ENCODE measurements at regions not wholly inside any gene's neighbourhood (a gene's known extent, or its start where the extent isn't known, plus 50 kb on each side); places are given as distances from the start of the nearest gene placed in this dataset.
A peak's percentile ranks its signal among the peaks of the same experiment; 100 is the strongest.
"Not testable (repeated sequence)": the region's sequence is repeated elsewhere in the genome, so short reads cannot be mapped to it uniquely, and the experiment has no call there.

DNA sequence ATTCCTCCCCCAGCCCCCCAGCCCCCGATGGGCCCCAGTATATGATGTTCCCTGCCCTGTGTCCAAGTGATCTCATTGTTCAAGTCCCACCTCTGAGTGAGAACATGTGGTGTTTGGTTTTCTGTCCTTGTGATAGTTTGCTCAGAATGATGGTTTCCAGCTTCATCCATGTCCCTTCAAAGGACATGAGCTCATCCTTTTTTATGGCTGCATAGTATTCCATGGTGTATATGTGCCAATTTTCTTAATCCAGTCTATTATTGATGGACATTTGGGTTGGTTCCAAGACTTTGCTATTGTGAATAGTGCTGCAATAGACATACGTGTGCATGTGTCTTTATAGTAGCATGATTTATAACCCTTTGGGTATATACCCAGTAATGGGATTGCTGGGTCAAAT, 495.3 kb downstream of the OMA1 start:
- not testable (repeated sequence) for DNase-seq

DNA sequence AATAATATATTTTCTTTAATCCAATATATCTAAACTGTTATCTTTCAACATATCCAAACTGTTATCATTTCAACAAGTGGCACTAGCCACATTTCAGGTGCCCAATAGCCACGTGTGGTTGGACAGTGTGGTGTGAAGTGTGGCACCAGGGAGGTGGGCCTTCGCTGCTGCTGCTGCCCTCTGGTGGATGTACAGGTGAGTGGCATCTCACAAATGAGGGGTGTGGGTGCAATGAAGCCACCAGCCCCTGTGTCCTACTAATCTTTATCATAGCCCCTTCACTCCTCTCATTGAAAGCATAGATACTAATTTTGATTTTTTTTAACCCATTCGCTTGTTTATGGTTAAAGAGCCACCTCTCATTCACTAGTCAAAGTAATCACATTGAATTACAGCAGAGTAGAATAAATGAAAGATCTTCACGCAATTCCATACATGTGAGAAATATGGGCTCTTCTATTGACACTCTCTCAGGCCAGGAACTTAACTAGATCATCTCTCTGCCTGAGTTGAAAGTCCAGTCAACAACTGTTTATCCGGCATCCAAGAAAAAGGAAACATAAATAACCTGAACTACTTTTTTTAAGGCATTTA, 499.2 kb downstream of the OMA1 start:
- peak; percentile 13 for DNase-seq

DNA sequence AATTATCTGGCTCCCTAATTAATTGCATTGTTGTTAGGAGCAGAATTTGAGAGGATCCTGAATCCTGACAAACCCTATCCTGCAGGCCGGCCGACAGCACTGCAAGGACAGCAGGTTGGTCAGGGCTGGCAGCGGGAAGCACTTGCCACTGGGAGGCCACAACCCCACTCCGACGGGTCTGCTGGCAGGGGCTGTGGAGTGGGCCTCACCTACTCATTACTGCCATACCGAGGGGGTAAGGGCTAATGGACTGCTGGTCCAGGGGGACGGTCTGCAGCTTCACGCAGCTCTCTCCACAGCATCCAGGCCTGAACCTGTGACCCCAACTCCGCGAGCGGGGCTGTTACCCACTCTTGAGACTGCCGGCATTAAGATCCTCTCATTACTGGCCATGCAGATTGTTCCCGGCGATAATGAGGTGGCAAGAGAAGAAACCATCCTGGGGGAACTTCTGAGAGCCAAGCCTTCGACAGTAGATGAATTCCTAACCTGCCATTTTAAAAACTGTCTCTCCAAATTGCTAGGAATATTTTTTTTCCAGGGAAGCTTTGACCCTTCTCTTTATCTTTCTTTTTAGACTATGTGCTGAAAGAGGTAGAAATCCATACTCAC, 501.3 kb downstream of the OMA1 start:
- no peak for DNase-seq

DNA sequence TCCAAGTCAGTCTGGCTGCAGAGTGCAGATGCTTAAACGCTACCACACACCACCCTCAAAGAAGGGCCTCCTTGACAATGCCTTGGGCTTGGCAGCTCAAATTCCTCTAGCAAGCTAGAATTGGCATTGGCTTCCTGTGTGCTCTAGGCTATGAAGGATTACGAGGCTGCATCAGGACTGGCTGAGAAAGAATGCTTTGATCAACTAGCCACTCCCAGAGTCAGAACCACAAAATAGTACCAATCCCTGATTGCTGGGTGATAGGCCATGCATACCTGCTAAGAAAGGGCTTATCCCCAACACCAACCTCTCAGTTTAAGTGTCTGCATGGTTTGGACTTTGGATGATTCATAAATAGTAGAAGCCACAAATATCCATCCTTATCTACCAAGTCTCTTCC, 504.9 kb downstream of the OMA1 start:
- DNase-seq = no peak

DNA sequence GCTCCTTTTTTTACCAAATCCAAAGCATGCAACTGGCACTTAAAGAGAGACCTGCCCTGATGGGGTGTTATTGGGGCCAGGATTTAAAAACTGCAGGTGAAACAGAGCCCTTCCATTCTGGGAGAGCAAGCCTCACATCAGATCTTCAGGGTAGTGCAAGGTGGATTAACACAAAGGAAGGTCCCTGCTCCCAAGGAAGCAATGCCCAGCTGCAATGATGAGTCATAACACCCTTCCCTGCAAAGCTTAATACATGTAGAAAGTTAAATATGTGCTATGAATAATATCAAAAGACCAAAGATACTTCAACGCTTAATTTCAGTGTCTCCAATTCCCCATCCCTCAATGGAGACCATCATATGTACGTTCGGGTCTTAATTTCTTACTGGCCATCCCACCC, 508.0 kb downstream of the OMA1 start:
- DNase-seq = no peak

DNA sequence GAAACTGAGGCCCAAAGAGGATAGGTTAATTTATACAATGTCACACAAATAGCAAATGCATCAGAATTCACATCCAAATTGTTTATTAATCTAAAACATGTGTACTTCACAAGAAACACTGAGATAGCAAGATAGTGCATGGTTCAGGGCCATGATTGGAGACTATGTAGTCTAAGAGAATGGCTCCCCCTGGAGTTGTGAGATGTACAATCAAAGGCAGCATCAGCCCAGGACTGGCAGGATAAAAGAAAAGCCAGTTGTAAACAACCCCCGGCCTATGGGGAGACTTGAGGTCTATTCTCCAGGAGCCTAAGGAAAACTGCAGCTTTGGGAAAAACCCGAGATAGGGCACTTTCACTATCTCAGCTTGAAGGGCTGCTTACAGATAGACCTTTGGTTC, 511.0 kb downstream of the OMA1 start:
- no peak for DNase-seq

DNA sequence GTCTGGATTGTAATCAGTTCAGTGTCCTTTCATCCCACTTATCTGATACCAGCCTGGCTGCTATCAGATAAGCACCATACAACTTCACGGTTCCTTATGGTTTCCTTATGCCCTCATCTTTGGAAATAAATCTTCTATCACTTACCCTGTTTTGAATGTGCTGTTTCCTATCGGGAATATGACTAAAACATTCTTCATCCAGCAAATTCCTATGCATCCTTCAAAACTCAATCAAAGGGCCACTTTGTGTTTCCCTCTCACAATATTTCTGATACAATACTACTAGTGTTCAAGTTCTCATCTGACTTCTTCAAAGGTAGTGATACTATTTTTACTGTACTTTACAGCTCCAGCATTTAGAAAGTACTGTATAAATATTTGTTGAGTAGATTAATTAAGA, 513.2 kb downstream of the OMA1 start:
- no peak for DNase-seq

DNA sequence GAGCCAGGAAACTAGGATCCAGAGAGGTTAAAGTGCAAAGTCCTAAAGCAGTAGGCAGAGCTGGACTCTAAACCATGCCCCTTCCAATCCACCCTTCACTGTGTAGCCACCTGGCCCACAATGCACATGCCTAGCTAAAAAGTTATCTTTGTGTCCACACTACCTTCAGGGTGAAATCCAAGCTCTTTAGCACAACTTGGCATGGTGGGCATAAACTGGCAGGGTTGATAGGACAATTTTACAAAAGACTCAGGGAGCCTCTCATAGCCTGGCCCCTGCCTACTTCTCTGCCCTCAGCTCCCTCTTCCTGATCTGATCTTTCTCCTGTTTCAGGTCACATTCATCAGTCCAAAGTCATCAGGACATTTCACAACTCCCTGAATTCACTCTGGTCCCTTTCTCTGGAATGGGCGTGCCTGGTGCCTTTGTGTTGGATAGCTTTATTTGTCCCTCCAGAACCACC, 513.9 kb downstream of the OMA1 start:
- DNase-seq = no peak

DNA sequence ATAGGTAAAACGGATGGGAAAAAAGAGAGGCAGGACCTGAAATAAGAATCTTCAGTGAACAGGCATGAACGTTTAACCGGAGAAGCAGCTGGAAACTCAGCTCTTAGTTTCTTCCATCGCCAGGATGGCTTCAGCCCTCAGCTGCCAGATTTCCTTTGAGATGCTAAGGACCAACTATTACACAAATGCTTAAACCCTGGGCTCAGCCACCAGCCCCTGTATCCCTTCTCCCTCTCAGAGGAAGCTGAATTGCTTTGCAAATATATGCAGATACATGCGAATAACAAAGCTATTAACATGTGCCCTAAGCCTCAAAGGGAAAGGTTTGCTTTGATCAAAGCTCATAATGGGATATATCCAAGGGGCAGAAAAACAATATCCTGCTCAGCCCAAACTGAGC, 515.1 kb downstream of the OMA1 start:
- no peak for DNase-seq

DNA sequence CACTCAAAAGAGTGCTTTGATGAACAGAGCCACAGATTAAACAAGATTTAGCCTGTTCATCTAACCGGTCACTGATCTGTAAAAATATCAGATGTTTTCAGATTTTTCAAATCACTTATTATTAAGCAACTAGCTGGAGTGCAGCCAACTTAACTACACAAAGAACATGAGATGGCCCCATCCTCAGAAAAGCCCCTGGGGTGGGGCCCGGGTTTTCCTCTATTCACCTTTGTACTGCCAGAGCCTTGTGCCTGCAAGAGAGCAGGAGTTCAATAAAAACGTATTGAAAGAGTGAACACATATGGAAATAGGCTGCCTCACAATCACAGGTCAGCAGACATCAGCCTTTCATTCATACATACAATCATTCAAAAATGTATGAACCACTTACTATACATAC, 516.1 kb downstream of the OMA1 start:
- no peak for DNase-seq

DNA sequence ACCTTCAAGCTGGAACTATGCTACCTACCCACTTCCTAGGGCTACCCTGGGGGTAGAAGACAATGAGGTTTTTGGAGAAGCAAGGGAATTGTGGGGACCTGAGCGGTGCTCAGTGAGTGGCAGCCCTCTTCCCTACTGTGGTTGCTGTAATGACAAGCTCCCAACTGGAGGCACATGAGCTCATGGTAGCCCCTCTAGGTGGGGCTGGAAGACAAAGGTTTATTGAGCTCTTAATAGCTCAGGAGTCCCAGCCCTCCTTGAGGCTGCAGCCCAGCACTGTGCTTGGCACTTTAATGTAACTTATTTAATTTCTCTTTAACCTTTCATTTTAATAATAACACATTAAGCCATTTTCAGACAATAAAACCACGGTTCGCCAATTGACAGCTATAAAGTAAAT, 528.9 kb downstream of the OMA1 start:
- no peak for DNase-seq

DNA sequence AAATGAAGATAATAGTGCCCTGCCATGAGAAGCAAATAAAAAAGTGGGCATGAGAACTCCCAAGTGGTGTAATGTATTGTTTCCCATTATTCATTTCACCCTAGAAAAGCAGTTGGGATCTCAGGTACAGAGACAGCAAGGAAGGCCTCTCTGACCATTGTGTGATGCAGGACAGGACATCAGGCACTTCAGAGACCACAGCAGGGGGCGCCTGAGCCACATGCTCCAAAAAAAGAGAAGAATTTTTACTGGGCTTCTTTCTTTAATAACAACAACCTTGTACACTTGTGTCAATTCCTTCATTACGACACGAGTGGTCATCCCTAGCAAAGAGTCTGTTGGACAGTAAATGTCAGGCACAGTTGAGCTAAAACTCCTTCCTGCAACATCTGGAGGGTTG, 533.3 kb downstream of the OMA1 start:
- no peak for DNase-seq

DNA sequence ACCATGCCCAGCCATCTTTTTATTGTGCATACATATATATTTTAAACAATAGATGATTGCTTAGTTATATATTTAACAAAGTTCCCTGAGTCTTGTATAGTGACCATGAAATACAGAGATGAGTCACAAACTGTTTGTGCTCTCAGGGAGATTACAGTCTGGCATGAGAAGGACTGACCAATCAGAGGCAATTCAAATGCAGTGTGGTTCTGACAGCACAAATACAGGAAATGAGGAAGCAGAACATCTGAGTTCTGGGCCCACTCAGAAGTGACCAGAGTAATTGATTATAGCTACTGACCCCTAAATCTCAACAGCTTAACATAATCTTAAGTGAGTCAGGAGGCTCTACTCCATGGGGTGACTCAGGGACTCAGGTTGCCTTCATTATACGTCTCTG, 534.5 kb downstream of the OMA1 start:
- no peak for DNase-seq

DNA sequence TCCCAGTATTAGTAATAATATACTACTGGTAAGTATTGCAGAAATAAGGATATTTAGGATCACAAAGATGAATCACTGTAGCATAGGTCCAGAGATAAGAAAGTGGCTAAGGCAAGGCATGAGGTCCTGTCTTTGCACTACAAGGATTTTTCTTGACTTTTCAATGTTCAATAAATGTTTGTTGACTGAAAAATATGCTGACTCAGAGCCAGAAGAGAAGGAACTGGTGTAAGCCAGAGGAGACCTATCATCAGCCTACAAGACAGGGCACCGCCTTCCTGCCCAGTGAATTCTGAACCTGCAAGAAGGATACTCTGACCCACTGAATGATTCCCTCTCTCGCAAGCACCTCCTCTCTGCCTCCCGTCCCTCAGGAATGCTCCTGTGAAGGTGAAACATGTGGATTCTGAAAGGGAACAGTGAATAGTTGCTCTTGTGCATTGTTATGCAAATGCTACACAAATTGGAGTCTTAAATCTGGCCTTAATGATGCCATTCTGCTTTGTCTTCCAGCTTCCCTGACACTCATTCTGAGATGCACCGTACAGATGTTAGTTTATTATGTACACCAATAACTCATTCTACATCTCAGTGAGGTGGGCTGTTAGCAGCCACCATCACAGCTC, 540.0 kb downstream of the OMA1 start:
- no peak for DNase-seq

DNA sequence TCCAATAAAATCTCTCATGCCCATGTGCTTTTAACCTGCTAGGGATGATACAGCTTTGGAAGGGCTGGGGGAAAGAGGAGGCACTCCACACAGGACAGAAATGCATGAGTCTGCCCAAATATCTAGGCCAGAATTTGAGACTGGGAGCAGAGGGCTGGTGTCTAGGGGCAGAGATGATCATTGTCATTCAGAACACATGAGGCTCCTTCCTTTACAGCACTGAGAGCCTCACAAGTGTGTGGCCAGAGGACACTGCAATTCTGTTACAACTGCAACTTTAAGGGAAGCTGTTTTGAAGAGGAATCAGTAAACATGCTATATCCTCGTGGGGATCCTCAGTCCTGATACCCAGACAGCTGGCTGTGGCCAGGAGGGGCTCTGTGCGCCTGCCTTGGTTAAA, 541.3 kb downstream of the OMA1 start:
- DNase-seq = no peak

DNA sequence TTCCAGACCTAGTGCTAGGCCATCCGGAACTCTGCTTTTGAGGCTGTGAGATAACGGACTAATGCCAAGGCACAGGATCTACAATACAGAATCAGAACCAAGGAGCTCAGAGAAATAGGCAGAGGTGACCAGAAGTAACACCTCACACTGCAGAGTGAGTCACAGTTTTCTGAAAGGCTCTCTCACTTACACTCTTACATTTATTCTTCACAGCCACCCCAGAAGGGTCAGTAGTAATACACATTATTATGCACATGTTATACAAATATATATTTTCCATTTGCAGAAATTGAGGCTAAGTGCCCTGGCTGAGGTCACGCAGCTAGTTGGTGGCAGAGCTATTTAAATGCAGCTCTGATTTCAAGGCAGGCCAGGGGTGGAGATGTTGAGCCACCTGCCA, 542.5 kb downstream of the OMA1 start:
- no peak for DNase-seq

DNA sequence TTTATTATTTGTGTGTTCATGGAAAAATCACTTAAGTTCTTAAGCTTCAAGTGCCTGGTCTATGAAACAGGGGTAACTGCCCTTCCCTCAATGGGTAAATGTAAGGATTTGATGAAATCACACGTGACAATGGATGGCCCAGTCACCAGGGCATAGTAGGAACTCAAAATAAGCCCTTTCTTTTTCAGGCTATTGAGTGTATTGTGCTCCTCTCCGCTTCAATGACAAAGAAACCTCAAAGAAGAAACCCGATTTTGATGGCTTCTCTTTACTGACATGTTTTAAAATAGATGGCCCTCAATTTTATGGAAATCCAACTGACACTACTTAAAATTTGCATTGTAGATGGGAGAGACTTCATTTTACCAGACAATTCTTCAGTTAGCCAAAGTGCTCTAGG, 543.5 kb downstream of the OMA1 start:
- no peak for DNase-seq

DNA sequence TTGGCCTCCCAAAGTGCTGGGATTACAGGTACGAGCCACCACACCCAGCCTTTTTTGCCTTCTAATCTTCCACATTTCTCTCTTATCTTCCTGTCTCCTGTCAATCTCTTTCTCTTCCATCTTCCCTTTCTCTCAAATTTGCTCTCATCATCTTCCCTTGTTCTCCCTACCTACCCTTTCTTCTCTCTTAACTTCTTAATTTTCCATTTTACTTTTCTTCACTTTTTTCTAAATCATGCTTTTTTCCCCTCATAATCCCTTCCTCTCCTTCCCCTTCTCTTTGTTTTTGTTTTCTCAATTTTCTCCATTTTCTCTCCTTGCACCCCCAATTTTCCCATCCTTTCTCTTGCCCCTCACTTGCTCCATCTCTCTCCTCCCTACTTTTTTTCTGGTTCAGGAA, 545.7 kb downstream of the OMA1 start:
- no peak for DNase-seq

DNA sequence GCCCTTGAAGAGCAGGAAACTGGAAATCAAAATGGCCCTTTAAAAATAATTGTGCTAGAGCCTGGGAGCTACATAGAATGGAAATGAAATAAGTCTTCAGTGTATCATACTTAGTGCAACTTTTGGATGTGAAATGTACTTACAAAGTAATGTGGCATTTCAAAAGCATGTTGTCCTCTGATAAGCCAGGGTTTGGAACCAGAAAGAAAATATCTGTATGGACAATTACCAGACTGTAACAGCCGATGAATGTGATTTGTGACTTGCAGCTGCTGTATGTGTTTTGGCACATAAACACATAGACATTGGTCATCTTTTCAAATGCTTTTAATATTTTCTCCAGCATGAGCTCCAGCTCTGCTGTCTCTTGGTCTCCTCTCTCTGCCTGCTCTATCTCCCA, 546.4 kb downstream of the OMA1 start:
- DNase-seq = no peak

DNA sequence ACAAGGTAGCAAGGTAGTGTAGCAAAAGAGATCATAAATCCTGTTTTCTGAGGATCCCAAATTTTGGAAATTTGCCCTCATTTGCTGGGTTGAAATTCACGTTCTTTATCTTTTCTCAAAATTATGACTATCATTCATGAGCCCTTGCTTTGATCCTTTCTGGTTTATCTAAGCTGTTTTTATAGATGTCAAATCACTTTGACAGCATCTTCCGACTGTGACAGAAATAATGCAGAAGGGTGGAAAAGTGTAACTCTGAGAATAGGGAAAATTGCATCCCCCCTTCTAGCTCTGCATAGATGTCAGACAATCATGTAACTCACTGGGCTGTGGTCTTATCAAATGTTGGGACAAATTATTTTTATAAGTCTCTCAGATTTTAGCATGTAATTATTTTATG, 550.1 kb downstream of the OMA1 start:
- no peak for DNase-seq

DNA sequence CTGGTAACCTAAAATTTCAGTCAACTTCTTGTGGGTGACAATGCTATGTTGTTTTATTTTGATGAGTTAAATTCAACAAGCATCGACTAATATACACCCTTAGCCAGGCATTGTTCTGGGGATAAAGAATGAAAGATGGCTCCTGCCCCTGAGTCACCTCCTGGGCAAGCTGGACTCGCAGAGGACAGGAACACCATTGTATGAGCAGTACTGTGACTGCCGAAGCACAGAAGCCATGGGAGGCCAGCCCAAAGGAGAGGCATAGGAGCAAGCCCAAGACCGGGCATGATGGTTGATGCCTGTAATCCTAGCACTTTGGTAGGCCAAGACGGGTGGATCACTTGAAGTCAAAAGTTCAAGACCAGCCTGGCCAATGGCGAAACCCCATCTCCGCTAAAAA, 555.2 kb downstream of the OMA1 start:
- no peak for DNase-seq

DNA sequence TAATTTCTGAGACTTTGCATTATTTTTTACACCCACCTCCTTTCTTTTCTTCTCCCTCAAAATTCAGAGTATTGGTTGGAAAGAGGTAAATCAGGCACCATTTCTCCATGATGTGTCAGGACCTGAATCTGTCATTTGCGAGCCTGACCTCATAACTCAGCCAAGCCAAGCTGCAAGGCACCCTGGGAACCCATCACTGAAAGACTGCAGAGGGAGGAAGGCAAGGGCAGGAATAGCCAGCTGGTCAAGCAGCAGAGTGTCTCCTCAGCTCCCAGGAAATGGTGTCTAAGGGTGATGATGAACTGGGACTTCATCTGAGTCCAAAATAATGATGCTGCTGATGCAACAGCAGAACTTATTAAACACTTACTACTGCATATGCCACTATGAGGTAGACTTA, 556.6 kb downstream of the OMA1 start:
- DNase-seq = no peak

DNA sequence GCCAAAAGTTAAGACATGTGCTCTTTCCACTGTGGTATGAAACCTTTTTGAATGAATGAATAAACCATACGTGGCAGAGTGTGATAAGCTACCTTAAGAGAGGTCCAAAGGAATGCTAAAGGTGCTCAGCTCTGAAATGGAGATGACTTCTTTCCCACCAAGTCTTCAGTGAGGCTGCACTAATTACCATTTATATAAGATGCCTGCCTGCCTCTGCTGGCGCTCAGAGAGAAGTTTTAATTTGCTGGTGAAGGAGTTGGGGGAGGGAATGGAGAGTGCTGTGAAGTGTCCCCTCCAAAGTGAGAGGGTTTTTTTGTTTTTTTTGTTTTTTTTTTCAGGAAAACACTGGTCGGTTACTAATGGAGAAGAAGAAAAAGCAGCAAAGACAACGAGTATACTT, 559.0 kb downstream of the OMA1 start:
- no peak for DNase-seq

DNA sequence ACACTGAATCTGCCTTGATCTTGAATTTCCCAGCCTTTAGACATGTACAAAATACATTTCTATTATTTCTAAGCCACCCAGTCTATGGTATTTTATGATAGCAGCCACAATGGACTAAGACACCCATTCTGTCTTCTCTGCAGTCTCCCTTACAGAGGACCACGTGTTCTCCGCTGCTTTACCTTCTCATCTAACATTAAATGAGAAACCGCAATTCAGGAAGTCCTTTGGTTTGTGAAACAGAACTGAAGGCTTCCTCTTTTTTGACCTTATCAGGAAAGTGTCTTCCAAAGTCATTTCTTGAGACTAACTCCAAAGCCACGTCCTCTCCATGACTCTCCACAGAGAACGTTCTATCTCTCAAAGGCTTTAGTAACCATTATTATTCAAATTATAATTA, 560.1 kb downstream of the OMA1 start:
- no peak for DNase-seq

DNA sequence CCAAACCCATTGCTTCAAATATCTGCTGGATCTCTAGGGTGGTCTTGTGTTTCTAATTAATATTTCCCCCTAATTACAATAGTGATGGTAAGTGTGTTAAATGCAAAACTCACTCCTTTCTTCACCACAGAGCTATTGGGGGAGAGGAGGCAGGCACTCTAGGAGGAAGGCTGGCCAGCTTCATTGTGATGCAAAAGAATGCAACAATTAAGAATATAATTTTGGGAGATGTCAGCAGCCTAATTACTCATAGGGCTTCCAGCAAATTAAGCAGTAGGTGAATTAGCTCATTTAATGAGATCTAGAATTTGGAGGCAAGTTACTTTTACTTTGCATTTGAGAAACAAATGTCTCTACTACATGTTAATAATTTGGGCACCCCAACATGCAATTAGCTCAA, 560.4 kb upstream of the DAB1 start:
- no peak for DNase-seq
